Adrenal gland (tissue), 5 donors: ENCODE measurements at regions not wholly inside any gene's neighbourhood (a gene's known extent, or its start where the extent isn't known, plus 50 kb on each side); places are given as distances from the start of the nearest gene placed in this dataset.

Experiments
- CTCF ChIP-seq, 6 experiments: fragments of 450-650 bp in 4 of 6; fragments of 200-600 bp in 2 of 6; sonication (generic) in 1 of 6; IDR thresholded peaks; 1 replicate in 5 of 6; 2 replicates in 1 of 6; pipeline versions ENCODE4 v1.5.1 to v1.8.0; 2016 to 2021; ENCODE audit warnings: antibody characterized with exemption in 6 of 6, mild to moderate bottlenecking in 2 of 6, moderate library complexity in 1 of 6
- POLR2A ChIP-seq, 2 donors: fragments of 450-650 bp; IDR thresholded peaks; one replicate each; pipeline ENCODE4 v1.6.1; 2017; ENCODE audit warnings: antibody characterized with exemption in 2 of 2, mild to moderate bottlenecking in 2 of 2, moderate library complexity in 1 of 2
- donor health status: DM: no; HTN: no; CAD: no.

DNA sequence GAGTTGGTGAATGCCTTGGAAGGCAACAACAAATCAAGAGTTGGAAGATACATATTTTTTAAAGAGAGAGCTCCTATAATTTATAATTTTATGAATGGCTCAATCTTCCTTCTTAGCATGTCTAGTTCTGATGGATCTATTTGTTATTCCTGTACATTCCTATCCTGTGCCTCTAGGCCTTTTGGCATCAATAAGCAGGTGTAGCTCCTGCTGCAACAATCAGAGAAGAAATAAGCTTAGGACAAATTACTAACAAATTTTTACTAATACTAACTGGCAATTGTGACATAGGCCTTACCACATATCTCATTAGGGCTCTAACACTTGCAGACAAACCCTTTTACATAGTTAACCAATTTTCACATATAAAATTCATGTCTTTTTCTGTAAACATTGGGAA, 682.0 kb downstream of the LTN1 start:
- TF ChIP-seq CTCF (IDR thresholded peaks at IDR 0.05) (no peak), POLR2A (IDR thresholded peaks at IDR 0.05) (no peak)
